Neural crest cell (in vitro differentiated cells): ENCODE measurements at regions not wholly inside any gene's neighbourhood (a gene's known extent, or its start where the extent isn't known, plus 50 kb on each side); places are given as distances from the start of the nearest gene placed in this dataset.
"Not testable (repeated sequence)": the region's sequence is repeated elsewhere in the genome, so short reads cannot be mapped to it uniquely, and the experiment has no call there.

ENCODE experiments used
- DNase-seq: peaks from one replicate; pipeline ENCODE4 v3.0.0; 2021; ENCODE audit warnings: low read depth, mixed read lengths, low spot score
- H3K27ac Mint-ChIP-seq: one replicate; pipeline ENCODE4 v1.8.0; 2021; ENCODE audit warnings: mild to moderate bottlenecking, mixed read lengths; ENCODE audit not compliant: unreplicated experiment
- H3K27me3 Mint-ChIP-seq: 2 replicates; pipeline ENCODE4 v1.8.0; 2021; ENCODE audit warnings: low read depth, mild to moderate bottlenecking, mixed read lengths
- H3K36me3 Mint-ChIP-seq: 2 replicates; pipeline ENCODE4 v1.8.0; 2021; ENCODE audit warnings: low read depth, mild to moderate bottlenecking, mixed read lengths
- H3K4me1 Mint-ChIP-seq: 2 replicates; pipeline ENCODE4 v1.8.0; 2021; ENCODE audit warnings: mixed read lengths
- H3K4me3 Mint-ChIP-seq: one replicate; pipeline ENCODE4 v1.8.0; 2021; ENCODE audit warnings: mild to moderate bottlenecking, mixed read lengths
- H3K9me3 Mint-ChIP-seq: 2 replicates; pipeline ENCODE4 v1.8.0; 2021; ENCODE audit warnings: mixed read lengths
- TF ChIP-seq, protein P1 (sequence below): fragments of 200-600 bp; sonication (generic); conservative IDR thresholded peaks from 2 replicates; pipeline ENCODE4 v1.5.0; 2021; ENCODE audit warnings: antibody characterized with exemption, mild to moderate bottlenecking

DNA sequence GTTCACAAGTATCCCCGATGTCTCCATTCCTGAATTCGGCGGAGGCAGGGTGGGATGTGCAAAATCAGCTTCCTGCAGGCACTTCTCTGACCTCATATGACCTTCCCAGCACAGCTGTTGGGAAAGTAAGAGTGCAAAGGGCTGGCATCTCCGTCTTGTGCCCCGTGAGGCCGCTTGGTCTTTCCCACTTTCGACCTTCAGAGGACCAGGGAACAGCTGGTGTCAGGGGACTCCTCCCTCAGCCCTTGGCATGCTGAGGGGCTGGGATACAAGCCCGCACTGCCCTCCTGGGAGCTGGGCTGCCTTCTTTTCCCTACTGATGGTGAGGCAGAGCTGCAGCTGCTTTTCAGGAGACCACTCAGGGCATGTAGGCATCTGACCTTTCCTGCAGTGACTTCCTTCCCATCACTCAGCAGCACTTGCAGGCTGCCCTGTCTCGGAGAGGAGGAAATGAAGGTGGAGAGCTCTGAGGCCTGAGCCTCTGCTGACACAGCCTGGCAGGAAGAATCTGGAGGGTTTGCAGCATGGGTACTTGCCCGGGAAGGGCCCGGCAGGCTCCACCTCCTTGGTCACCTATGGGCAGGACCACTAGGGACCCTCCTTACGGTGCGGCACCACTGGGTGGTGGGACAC, 277.2 kb upstream of the HS6ST1 start:
- H3K9me3 Mint-ChIP-seq: no peaks in the 10 kb centered on the region
- no peak for DNase-seq
- H3K4me3 Mint-ChIP-seq: no peak overlapping the region
- H3K4me1 Mint-ChIP-seq: peaks cover 19% of the 10 kb centered on the region
- H3K36me3 Mint-ChIP-seq: no peaks in the 10 kb centered on the region
- TF ChIP-seq, protein P1, sequence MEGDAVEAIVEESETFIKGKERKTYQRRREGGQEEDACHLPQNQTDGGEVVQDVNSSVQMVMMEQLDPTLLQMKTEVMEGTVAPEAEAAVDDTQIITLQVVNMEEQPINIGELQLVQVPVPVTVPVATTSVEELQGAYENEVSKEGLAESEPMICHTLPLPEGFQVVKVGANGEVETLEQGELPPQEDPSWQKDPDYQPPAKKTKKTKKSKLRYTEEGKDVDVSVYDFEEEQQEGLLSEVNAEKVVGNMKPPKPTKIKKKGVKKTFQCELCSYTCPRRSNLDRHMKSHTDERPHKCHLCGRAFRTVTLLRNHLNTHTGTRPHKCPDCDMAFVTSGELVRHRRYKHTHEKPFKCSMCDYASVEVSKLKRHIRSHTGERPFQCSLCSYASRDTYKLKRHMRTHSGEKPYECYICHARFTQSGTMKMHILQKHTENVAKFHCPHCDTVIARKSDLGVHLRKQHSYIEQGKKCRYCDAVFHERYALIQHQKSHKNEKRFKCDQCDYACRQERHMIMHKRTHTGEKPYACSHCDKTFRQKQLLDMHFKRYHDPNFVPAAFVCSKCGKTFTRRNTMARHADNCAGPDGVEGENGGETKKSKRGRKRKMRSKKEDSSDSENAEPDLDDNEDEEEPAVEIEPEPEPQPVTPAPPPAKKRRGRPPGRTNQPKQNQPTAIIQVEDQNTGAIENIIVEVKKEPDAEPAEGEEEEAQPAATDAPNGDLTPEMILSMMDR: no peak
- no peak overlapping the region for H3K27ac Mint-ChIP-seq
- H3K27me3 Mint-ChIP-seq: no peaks in the 10 kb centered on the region

DNA sequence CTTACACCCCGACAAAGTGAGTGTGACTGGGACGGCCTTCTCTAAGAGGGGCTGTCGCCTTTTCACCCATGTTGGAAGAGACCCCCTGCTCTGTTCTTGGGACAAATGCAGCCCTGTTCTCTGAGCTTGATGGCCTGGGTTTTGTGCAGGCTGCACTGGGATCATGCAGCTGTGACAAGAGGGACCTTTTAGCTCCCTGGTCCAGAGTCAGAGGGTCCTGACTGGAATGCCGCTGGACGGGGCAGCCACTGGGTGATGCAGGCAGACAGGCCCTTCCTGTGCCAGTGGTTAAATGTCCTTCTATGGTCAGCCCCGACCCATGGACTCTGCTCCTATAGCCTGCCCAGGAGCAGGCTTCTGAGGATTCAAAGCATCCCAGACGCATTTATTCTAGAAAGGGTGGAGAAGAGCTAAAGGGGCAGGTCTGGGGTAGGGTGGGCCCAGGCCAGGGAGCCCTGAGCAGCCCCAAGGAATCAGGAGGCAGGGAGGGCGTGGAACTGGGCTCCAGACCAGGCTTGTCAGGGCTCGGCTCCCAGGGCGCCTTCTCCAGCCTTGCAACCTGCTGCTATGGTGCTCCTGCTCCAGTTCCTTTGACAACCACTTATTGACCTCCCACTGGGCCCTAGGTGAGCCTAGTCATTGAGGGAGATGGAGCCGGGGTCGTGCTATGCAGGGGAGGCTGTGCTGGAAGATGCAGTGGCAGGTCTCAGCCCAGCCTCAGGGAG, 277.9 kb upstream of the HS6ST1 start:
- peaks cover 19% of the 10 kb centered on the region for H3K4me1 Mint-ChIP-seq
- TF ChIP-seq, protein P1: no peak
- no peak for DNase-seq

DNA sequence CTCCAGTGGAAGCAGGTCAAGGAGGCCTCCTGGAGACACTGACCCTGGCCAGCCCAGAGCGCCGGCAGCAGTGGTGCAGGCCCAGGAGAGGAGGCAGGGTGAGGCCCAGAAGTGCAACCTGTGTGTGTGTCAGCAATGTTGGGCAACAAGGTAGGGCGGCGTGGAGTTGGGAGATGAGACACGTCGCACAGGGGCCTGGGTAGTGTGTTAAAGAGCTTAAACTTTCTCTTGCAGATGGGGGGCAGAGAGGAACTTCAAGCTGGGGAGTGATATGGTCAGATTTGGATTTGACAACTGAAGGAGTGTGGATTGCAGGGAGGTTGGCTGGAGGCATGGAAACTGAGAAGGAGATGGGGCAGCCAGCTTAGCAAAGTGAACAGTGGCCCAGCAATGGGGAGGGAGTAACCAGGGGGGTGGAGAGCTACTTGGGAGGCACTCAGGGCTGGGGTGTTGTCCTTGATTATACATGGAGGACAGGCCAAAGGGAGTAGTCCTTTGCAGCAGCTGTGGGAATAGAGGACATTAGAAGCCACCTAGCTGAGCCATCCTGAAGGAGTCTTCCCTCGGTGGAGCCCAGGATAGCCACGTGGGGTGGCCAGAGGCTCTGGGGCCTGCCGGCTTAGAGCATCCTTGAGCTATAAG, 278.6 kb upstream of the HS6ST1 start:
- peaks cover 19% of the 10 kb centered on the region for H3K4me1 Mint-ChIP-seq
- H3K27me3 Mint-ChIP-seq: no peaks in the 10 kb centered on the region
- no peaks in the 10 kb centered on the region for H3K9me3 Mint-ChIP-seq
- TF ChIP-seq, protein P1: no peak
- no peaks in the 10 kb centered on the region for H3K36me3 Mint-ChIP-seq
- H3K27ac Mint-ChIP-seq: no peak overlapping the region
- H3K4me3 Mint-ChIP-seq: no peak overlapping the region
- DNase-seq: no peak

More for the DNA sequence above, 277.9 kb upstream of the HS6ST1 start:
- Mint-ChIP-seq H3K36me3 (no peaks in the 10 kb centered on the region), H3K27me3 (no peaks in the 10 kb centered on the region), H3K4me3 (no peak overlapping the region), H3K27ac (no peak overlapping the region), H3K9me3 (no peaks in the 10 kb centered on the region)

DNA sequence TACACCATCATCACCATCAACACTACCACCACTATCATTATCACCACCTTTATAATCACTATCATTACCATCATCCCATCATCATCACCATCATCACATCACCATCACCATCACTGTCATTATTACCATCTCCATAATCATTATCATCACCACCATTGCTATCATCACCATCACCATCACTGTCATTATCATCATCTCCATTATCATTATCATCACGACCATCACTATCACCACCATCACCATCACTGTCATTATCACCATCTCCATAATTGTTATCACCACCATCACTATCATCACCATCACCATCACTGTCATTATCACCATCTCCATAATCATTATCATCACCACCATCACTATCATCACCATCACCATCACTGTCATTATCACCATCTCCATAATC, 279.6 kb upstream of the HS6ST1 start:
- H3K27ac Mint-ChIP-seq, H3K36me3 Mint-ChIP-seq, H3K27me3 Mint-ChIP-seq, H3K4me3 Mint-ChIP-seq, DNase-seq, H3K9me3 Mint-ChIP-seq: not testable (repeated sequence)
- peaks cover 12% of the 10 kb centered on the region for H3K4me1 Mint-ChIP-seq

DNA sequence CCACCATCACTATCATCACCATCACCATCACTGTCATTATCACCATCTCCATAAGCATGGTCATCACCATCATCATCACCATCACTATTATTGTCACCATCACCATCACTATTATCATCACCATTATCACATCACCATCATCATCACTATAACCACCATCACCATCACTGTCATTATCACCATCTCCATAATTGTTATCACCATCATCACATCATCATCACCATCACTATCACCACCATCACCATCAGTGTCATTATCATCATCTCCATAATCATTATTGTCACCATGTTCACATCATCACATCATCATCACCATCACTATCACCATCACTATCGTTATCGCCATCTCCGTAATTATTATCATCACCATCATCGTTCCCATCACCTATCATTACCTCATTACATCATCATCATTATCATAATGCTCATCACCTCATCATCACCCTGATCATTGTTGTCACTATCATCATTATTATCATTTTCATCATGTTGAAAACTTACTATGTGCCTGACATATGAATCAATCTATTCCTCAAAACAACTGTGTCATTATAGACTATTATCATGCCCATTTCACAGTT, 280.3 kb upstream of the HS6ST1 start:
- Mint-ChIP-seq H3K9me3 (no peaks in the 10 kb centered on the region), H3K4me3 (no peak overlapping the region), H3K27ac (no peak overlapping the region), H3K27me3 (no peaks in the 10 kb centered on the region), H3K4me1 (peaks cover 9% of the 10 kb centered on the region), H3K36me3 (no peaks in the 10 kb centered on the region)
- TF ChIP-seq, protein P1: no peak
- DNase-seq: no peak
